H9 (cell line): ENCODE measurements at regions not wholly inside any gene's neighbourhood (a gene's known extent, or its start where the extent isn't known, plus 50 kb on each side); places are given as distances from the start of the nearest gene placed in this dataset.

ENCODE experiments used
- DNase-seq: peaks from one replicate; pipeline ENCODE4 v3.0.0-alpha.2; 2017
- H2AFZ ChIP-seq: one replicate; pipeline ENCODE4 v1.6.1; 2013; ENCODE audit warnings: mild to moderate bottlenecking, low read length, control low read depth, moderate library complexity
- H2AK5ac ChIP-seq: 2 replicates; pipeline ENCODE4 v1.6.1; 2013; ENCODE audit warnings: low read length, control low read depth, mixed read lengths; ENCODE audit not compliant: insufficient read length
- H2BK120ac ChIP-seq: one replicate; pipeline ENCODE4 v1.6.1; 2013; ENCODE audit warnings: low read depth, mild to moderate bottlenecking, low read length, control low read depth, inconsistent platforms; ENCODE audit not compliant: poor library complexity, severe bottlenecking
- H2BK12ac ChIP-seq: 2 replicates; pipeline ENCODE4 v1.6.1; 2013; ENCODE audit warnings: low read length, control low read depth, mixed read lengths, low read depth; ENCODE audit not compliant: insufficient read length
- H2BK15ac ChIP-seq: 2 replicates; pipeline ENCODE4 v1.6.1; 2013; ENCODE audit warnings: low read depth, low read length, control low read depth
- H2BK20ac ChIP-seq: one replicate; pipeline ENCODE4 v1.6.1; 2013; ENCODE audit warnings: low read depth, mild to moderate bottlenecking, low read length, control low read depth, inconsistent platforms; ENCODE audit not compliant: poor library complexity, severe bottlenecking
- H2BK5ac ChIP-seq: 2 replicates; pipeline ENCODE4 v1.6.1; 2013; ENCODE audit warnings: low read length, control low read depth, mixed read lengths; ENCODE audit not compliant: insufficient read length
- H3K14ac ChIP-seq: 2 replicates; pipeline ENCODE4 v1.6.1; 2013; ENCODE audit warnings: low read length, control low read depth; ENCODE audit not compliant: insufficient read depth
- H3K18ac ChIP-seq: 2 replicates; pipeline ENCODE4 v1.6.1; 2013; ENCODE audit warnings: low read depth, mild to moderate bottlenecking, mixed read lengths, low read length, control low read depth; ENCODE audit not compliant: insufficient read length
- H3K23ac ChIP-seq: 2 replicates; pipeline ENCODE4 v1.6.1; 2013; ENCODE audit warnings: low read length, control low read depth, mixed read lengths, low read depth; ENCODE audit not compliant: insufficient read length
- H3K23me2 ChIP-seq: 2 replicates; pipeline ENCODE4 v1.6.1; 2013; ENCODE audit warnings: low read depth, mild to moderate bottlenecking, mixed read lengths, low read length, control low read depth; ENCODE audit not compliant: insufficient read length, poor library complexity, severe bottlenecking
- H3K27ac ChIP-seq: 2 replicates; pipeline ENCODE4 v1.5.1; 2013; ENCODE audit warnings: low read length, control low read depth, mixed read lengths, low read depth; ENCODE audit not compliant: insufficient read length
- H3K27me3 ChIP-seq: 2 replicates; pipeline ENCODE4 v1.6.1; 2013; ENCODE audit warnings: low read length, control low read depth, inconsistent platforms; ENCODE audit not compliant: insufficient read depth
- H3K4ac ChIP-seq: 2 replicates; pipeline ENCODE4 v1.6.1; 2013; ENCODE audit warnings: low read depth, mild to moderate bottlenecking, control low read depth, inconsistent platforms, low read length, moderate library complexity
- H3K4me1 ChIP-seq: 2 replicates; pipeline ENCODE4 v1.6.1; 2013; ENCODE audit warnings: low read length, control low read depth, inconsistent platforms; ENCODE audit not compliant: insufficient read depth
- H3K4me2 ChIP-seq: 2 replicates; pipeline ENCODE4 v1.6.1; 2013; ENCODE audit warnings: low read length, control low read depth, mixed read lengths; ENCODE audit not compliant: insufficient read length, insufficient read depth
- H3K56ac ChIP-seq: 2 replicates; pipeline ENCODE4 v1.6.1; 2013; ENCODE audit warnings: low read depth, mild to moderate bottlenecking, mixed read lengths, low read length, control low read depth; ENCODE audit not compliant: insufficient read length
- H3K79me1 ChIP-seq: 2 replicates; pipeline ENCODE4 v1.6.1; 2013; ENCODE audit warnings: low read depth, mild to moderate bottlenecking, moderate library complexity, low read length, control low read depth, inconsistent platforms; ENCODE audit not compliant: insufficient read depth, poor library complexity, severe bottlenecking
- H3K79me2 ChIP-seq: 2 replicates; pipeline ENCODE4 v1.6.1; 2013; ENCODE audit warnings: low read length, control low read depth, inconsistent platforms; ENCODE audit not compliant: insufficient read depth
- H3K9ac ChIP-seq: 2 replicates; pipeline ENCODE4 v1.6.1; 2013; ENCODE audit warnings: low read length, control low read depth, mixed read lengths; ENCODE audit not compliant: insufficient read length; ENCODE audit errors: extremely low read depth
- H3K9me3 ChIP-seq: one replicate; pipeline ENCODE4 v1.6.1; 2013; ENCODE audit warnings: low read depth, low read length, inconsistent platforms; ENCODE audit not compliant: control insufficient read depth
- H3T11ph ChIP-seq: one replicate; pipeline ENCODE4 v1.6.1; 2013; ENCODE audit warnings: mild to moderate bottlenecking, low read length, control low read depth, inconsistent platforms
- H4K20me1 ChIP-seq: one replicate; pipeline ENCODE4 v1.6.1; 2013; ENCODE audit not compliant: control insufficient read depth, insufficient read length, insufficient read depth
- H4K5ac ChIP-seq: 2 replicates; pipeline ENCODE4 v1.6.1; 2013; ENCODE audit warnings: low read depth, mild to moderate bottlenecking, mixed read lengths, low read length, control low read depth; ENCODE audit not compliant: insufficient read length
- H4K8ac ChIP-seq: replicated peaks from 2 replicates; pipeline ENCODE4 v1.6.1; 2013; ENCODE audit warnings: low read length, control low read depth, mixed read lengths, low read depth; ENCODE audit not compliant: insufficient read length
- H4K91ac ChIP-seq: 2 replicates; pipeline ENCODE4 v1.6.1; 2013; ENCODE audit warnings: low read depth, mild to moderate bottlenecking, moderate library complexity, mixed read lengths, low read length, control low read depth; ENCODE audit not compliant: insufficient read length
- H3K27ac Mint-ChIP-seq, 3 experiments: 2 replicates in 2 of 3; 3 replicates in 1 of 3; pipeline ENCODE4 v1.8.0; 2020 to 2021; ENCODE audit warnings: mixed read lengths in 3 of 3, mild to moderate bottlenecking in 1 of 3, moderate library complexity in 1 of 3
- H3K27me3 Mint-ChIP-seq: 2 replicates; pipeline ENCODE4 v1.8.0; 2021; ENCODE audit warnings: low read depth, mild to moderate bottlenecking, moderate library complexity, mixed read lengths
- H3K36me3 Mint-ChIP-seq, 3 experiments: 2 replicates in 2 of 3; 3 replicates in 1 of 3; pipeline ENCODE4 v1.8.0; 2020 to 2021; ENCODE audit warnings: low read depth in 3 of 3, mixed read lengths in 3 of 3; ENCODE audit not compliant: insufficient read depth in 1 of 3
- H3K4me1 Mint-ChIP-seq, 2 experiments: 2 replicates each; pipeline ENCODE4 v1.8.0; 2020; ENCODE audit warnings: mixed read lengths in 2 of 2
- H3K4me3 Mint-ChIP-seq, 2 experiments: 2 replicates in 1 of 2; 3 replicates in 1 of 2; pipeline ENCODE4 v1.8.0; 2020 to 2021; ENCODE audit warnings: mild to moderate bottlenecking in 2 of 2, mixed read lengths in 2 of 2, moderate library complexity in 1 of 2
- H3K9me3 Mint-ChIP-seq, 2 experiments: 2 replicates in 1 of 2; 3 replicates in 1 of 2; pipeline ENCODE4 v1.8.0; 2020; ENCODE audit warnings: mild to moderate bottlenecking in 2 of 2, mixed read lengths in 2 of 2, moderate library complexity in 1 of 2
- WGBS: extraction: QIAGEN DNeasy Blood & Tissue Kit; methylation state at CpG from one replicate; pipeline ENCODE4 v1.1.7; 2013; ENCODE audit warnings: missing lambda C conversion rate, low lambda C conversion rate, mixed read lengths; ENCODE audit not compliant: insufficient read length; ENCODE audit errors: extremely low coverage; 5-methylcytosine and 5-hydroxymethylcytosine counted together
- TF ChIP-seq, protein P1 (sequence below): fragments of 200-600 bp; sonication (generic); conservative IDR thresholded peaks from 3 replicates; pipeline ENCODE4 v1.8.0; 2021; ENCODE audit warnings: antibody characterized with exemption, mild to moderate bottlenecking

- no peak overlapping the region for H2AK5ac ChIP-seq
- H3K14ac ChIP-seq: no peak overlapping the region
- no peak overlapping the region for H3K27ac ChIP-seq
- peaks cover 2% of the 10 kb centered on the region for H3K27me3 Mint-ChIP-seq
- no peak for DNase-seq
- no peak overlapping the region for H4K8ac ChIP-seq
- no peak overlapping the region for H4K5ac ChIP-seq
- no peak overlapping the region for H3K18ac ChIP-seq
- H3K4me1 Mint-ChIP-seq: peaks cover 22 to 24% of the 10 kb centered on the region in 2 experiments
- no peaks in the 10 kb centered on the region for H3K79me1 ChIP-seq
- H2AFZ ChIP-seq: no peak overlapping the region
- peaks cover 4% of the 10 kb centered on the region; the same call in 1 of the 2 replicates for H3K4me1 ChIP-seq
- no peak overlapping the region for H2BK5ac ChIP-seq
- no peaks in the 10 kb centered on the region for H3K79me2 ChIP-seq
- no peak overlapping the region for H3T11ph ChIP-seq
- TF ChIP-seq, protein P1, sequence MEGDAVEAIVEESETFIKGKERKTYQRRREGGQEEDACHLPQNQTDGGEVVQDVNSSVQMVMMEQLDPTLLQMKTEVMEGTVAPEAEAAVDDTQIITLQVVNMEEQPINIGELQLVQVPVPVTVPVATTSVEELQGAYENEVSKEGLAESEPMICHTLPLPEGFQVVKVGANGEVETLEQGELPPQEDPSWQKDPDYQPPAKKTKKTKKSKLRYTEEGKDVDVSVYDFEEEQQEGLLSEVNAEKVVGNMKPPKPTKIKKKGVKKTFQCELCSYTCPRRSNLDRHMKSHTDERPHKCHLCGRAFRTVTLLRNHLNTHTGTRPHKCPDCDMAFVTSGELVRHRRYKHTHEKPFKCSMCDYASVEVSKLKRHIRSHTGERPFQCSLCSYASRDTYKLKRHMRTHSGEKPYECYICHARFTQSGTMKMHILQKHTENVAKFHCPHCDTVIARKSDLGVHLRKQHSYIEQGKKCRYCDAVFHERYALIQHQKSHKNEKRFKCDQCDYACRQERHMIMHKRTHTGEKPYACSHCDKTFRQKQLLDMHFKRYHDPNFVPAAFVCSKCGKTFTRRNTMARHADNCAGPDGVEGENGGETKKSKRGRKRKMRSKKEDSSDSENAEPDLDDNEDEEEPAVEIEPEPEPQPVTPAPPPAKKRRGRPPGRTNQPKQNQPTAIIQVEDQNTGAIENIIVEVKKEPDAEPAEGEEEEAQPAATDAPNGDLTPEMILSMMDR: no peak
- H3K4ac ChIP-seq: no peak overlapping the region
- no peak overlapping the region for H3K23ac ChIP-seq
- H3K27ac Mint-ChIP-seq: no peak overlapping the region; a peak in 1 of 7 replicates
- no peak overlapping the region for H2BK12ac ChIP-seq
- peaks cover 0 to 7% (median 6%) of the 10 kb centered on the region in 3 experiments; a peak in 3 of 7 replicates for H3K36me3 Mint-ChIP-seq
- no peak overlapping the region for H2BK15ac ChIP-seq
- H3K23me2 ChIP-seq: no peaks in the 10 kb centered on the region
- H4K91ac ChIP-seq: no peak overlapping the region
- no peaks in the 10 kb centered on the region for H3K27me3 ChIP-seq
- no peaks in the 10 kb centered on the region for H3K9me3 ChIP-seq
- H4K20me1 ChIP-seq: no peaks in the 10 kb centered on the region
- no CpG with 5 or more reads among the region's 3 CpGs for WGBS
- H3K9me3 Mint-ChIP-seq: peaks cover 4 to 12% of the 10 kb centered on the region in 2 experiments
- no peak overlapping the region for H3K9ac ChIP-seq
- H2BK120ac ChIP-seq: no peak overlapping the region
- no peak overlapping the region for H2BK20ac ChIP-seq
- H3K4me3 Mint-ChIP-seq: no peak overlapping the region
- H3K4me2 ChIP-seq: no peak overlapping the region
- H3K56ac ChIP-seq: no peak overlapping the region
Observed at GRCh38 chr11:11752679-11753078, 89.1 kb upstream of the USP47 start.
